HFFc6 (cell line): ENCODE measurements at regions not wholly inside any gene's neighbourhood (a gene's known extent, or its start where the extent isn't known, plus 50 kb on each side); places are given as distances from the start of the nearest gene placed in this dataset.

Source experiments
- DNase-seq: peaks from one replicate; pipeline ENCODE4 v3.0.0-alpha.2; 2018
- H3K27ac Mint-ChIP-seq: 2 replicates; pipeline ENCODE4 v1.8.0; 2020; ENCODE audit warnings: mild to moderate bottlenecking, mixed read lengths
- H3K27me3 Mint-ChIP-seq: 2 replicates; pipeline ENCODE4 v1.8.0; 2021; ENCODE audit warnings: mild to moderate bottlenecking, moderate library complexity, mixed read lengths; ENCODE audit not compliant: insufficient read depth
- H3K36me3 Mint-ChIP-seq: 2 replicates; pipeline ENCODE4 v1.8.0; 2021; ENCODE audit warnings: low read depth, mixed read lengths
- H3K4me1 Mint-ChIP-seq: 2 replicates; pipeline ENCODE4 v1.8.0; 2020; ENCODE audit warnings: low read depth, mixed read lengths
- H3K4me3 Mint-ChIP-seq: 2 replicates; pipeline ENCODE4 v1.8.0; 2020; ENCODE audit warnings: mild to moderate bottlenecking, moderate library complexity, mixed read lengths
- H3K9me3 Mint-ChIP-seq: 2 replicates; pipeline ENCODE4 v1.8.0; 2020; ENCODE audit warnings: mild to moderate bottlenecking, mixed read lengths
- TF ChIP-seq, protein P1 (sequence below): fragments of 200-600 bp; sonication (generic); IDR thresholded peaks from 2 replicates; pipeline ENCODE4 v1.5.0; 2021; ENCODE audit warnings: antibody characterized with exemption, mild to moderate bottlenecking

DNA sequence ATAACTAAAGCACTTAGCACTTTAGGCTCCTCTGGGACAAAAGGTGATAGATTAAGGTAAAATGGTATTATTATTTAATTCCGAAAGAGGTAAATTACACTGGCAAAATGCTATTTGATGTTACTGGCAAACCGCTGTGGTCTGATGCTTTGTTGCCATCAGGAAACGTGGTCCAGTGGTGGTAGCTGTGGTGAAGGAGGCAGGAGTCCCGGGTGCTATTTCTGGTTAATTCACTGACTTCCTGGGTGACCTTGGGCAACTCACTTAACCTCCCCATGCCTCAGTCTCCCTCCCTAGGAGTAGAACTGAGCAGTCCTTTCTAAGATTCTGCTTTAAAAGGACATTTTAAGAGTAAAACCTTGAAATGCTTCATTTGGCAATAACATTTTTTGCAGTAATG, 233.4 kb downstream of the ZPLD1 start:
- Mint-ChIP-seq H3K4me3 (no peak overlapping the region), H3K9me3 (no peaks in the 10 kb centered on the region), H3K4me1 (no peaks in the 10 kb centered on the region), H3K27me3 (no peaks in the 10 kb centered on the region), H3K27ac (no peak overlapping the region), H3K36me3 (no peaks in the 10 kb centered on the region)
- no peak for DNase-seq
- TF ChIP-seq, protein P1, sequence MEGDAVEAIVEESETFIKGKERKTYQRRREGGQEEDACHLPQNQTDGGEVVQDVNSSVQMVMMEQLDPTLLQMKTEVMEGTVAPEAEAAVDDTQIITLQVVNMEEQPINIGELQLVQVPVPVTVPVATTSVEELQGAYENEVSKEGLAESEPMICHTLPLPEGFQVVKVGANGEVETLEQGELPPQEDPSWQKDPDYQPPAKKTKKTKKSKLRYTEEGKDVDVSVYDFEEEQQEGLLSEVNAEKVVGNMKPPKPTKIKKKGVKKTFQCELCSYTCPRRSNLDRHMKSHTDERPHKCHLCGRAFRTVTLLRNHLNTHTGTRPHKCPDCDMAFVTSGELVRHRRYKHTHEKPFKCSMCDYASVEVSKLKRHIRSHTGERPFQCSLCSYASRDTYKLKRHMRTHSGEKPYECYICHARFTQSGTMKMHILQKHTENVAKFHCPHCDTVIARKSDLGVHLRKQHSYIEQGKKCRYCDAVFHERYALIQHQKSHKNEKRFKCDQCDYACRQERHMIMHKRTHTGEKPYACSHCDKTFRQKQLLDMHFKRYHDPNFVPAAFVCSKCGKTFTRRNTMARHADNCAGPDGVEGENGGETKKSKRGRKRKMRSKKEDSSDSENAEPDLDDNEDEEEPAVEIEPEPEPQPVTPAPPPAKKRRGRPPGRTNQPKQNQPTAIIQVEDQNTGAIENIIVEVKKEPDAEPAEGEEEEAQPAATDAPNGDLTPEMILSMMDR = no peak

DNA sequence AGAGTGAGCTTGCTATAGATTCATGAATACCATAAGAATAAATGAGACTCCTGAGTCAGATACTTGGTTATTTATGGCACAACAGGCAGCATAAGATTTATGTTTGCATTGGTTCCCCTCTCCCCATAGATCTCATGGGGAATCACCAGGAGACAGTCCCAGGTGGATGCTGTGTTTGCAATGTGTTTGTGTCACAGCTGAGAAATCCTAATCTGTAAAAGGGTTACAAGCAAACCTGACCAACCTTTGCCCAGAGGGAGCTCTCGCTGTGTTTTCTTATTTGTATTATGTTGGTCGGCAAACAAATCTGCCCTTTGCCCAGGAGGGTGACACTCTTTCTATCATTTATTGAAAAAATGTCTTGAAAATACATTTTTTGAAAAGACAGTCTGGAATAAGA, 236.2 kb downstream of the ZPLD1 start:
- Mint-ChIP-seq H3K36me3 (no peaks in the 10 kb centered on the region), H3K27me3 (no peaks in the 10 kb centered on the region), H3K4me1 (no peaks in the 10 kb centered on the region), H3K9me3 (no peaks in the 10 kb centered on the region), H3K27ac (no peak overlapping the region), H3K4me3 (no peak overlapping the region)
- TF ChIP-seq, protein P1 = no peak
- DNase-seq = no peak

DNA sequence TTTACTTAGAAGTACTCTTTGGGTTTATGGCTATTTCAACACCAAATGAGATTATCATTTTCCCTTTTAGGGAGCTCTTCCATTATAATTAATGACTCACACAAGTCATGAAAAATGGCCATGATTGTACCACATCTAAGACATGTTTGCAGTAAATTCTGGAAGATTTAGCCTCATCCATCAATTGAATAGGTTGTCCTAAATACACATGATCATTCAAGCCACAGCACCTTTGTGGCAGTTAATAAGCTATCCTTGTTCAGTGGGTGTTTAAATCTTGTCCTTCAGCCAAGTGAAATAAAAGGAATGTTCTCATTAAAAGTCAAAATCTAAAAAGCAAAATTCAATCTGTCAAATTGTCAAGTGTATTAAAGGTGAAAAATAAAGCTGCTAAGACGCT, 237.5 kb downstream of the ZPLD1 start:
- H3K36me3 Mint-ChIP-seq = no peaks in the 10 kb centered on the region
- TF ChIP-seq, protein P1 = no peak
- no peak overlapping the region for H3K4me3 Mint-ChIP-seq
- no peak overlapping the region for H3K27ac Mint-ChIP-seq
- H3K9me3 Mint-ChIP-seq = no peaks in the 10 kb centered on the region
- no peaks in the 10 kb centered on the region for H3K4me1 Mint-ChIP-seq
- H3K27me3 Mint-ChIP-seq = no peaks in the 10 kb centered on the region
- no peak for DNase-seq

DNA sequence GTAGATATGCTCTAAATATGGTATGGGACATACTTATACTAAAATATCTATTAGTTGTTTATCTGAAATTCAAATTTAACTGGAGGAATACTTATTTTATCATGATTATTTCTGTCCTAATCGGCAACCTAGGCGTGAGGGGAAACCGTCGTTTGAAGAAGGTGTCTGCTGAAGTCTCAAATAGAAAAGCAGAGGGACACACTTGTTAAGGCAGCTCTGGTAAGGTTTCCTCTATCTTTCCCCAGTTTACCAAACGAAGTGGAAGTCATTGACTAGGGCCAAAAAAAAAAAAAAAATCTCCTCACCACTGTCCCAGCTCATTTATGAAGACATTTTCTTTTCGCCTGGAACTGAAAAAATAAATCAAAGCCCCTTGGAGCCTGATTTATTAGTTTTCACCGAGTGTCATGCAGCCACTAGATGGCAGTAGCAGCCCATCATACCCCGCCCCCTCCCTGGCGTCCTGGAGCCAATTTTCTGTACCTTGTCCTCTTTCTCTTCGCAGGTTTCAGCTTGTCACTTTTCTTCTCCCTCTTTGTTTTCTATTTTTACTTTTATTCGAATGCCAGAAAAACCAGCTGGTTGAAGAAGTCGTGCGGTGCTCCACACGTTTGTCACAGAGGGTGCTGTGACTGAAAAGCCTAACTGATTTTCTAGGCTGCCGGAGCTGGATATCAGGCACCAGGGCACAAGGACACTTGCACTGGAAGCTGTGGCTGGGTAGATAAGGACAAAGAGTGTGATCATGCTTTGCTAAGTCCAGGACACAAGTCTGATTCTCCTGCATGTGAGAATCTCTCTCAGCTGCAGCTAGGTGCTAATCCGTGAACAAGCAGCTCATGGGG, 238.7 kb downstream of the ZPLD1 start:
- H3K9me3 Mint-ChIP-seq = no peaks in the 10 kb centered on the region
- H3K27ac Mint-ChIP-seq = no peak overlapping the region
- peak overlapping the region; percentile 61 for H3K4me3 Mint-ChIP-seq
- H3K27me3 Mint-ChIP-seq = no peaks in the 10 kb centered on the region
- peak; percentile 8 for DNase-seq
- TF ChIP-seq, protein P1 = peak; percentile 90
- H3K4me1 Mint-ChIP-seq = no peaks in the 10 kb centered on the region
- H3K36me3 Mint-ChIP-seq = no peaks in the 10 kb centered on the region

DNA sequence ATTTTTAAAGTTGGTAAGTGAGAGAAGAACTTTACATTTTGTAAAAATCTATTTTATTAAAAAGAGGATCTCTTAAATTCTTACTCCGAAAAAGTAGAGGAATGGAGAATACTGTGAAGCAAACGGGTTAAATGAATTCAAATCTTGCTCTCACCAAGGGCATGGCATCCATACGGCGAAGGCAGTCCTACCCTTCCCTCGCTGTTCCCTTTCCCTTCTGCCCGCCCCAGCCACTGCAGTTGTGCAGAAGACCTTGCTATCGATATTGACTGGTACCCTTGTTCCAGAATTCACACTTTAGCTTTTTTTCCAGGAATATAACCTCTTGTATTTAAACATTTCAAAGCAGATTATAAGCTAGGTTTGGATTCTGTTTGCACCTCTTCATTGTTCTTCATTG, 239.5 kb downstream of the ZPLD1 start:
- no peak overlapping the region for H3K4me3 Mint-ChIP-seq
- TF ChIP-seq, protein P1 = no peak
- no peaks in the 10 kb centered on the region for H3K4me1 Mint-ChIP-seq
- H3K9me3 Mint-ChIP-seq = no peaks in the 10 kb centered on the region
- no peaks in the 10 kb centered on the region for H3K36me3 Mint-ChIP-seq
- DNase-seq = no peak
- H3K27me3 Mint-ChIP-seq = no peaks in the 10 kb centered on the region
- no peak overlapping the region for H3K27ac Mint-ChIP-seq
